Upper lobe of left lung (tissue), 4 donors: ENCODE measurements at regions not wholly inside any gene's neighbourhood (a gene's known extent, or its start where the extent isn't known, plus 50 kb on each side); places are given as distances from the start of the nearest gene placed in this dataset.

Experiments
- CTCF ChIP-seq, 6 experiments: fragments of 450-650 bp in 4 of 6; fragments of 200-600 bp in 2 of 6; sonication (generic) in 2 of 6; IDR thresholded peaks; one replicate each; pipeline ENCODE4 v1.5.1; 2016 to 2019; ENCODE audit warnings: antibody characterized with exemption in 6 of 6
- EP300 ChIP-seq, 4 donors: sonication (generic); formaldehyde crosslinking; IDR thresholded peaks; one replicate each; pipeline ENCODE4 v1.5.1; 2017; ENCODE audit warnings: antibody characterized with exemption in 4 of 4, control low read depth in 2 of 4
- POLR2A ChIP-seq, 4 donors: fragments of 450-650 bp; IDR thresholded peaks; one replicate each; pipeline ENCODE4 v1.5.1; 2016 to 2017; ENCODE audit warnings: antibody characterized with exemption in 4 of 4, mild to moderate bottlenecking in 2 of 4
- POLR2AphosphoS5 ChIP-seq, 2 donors: sonication (generic); formaldehyde crosslinking; IDR thresholded peaks; one replicate each; pipeline ENCODE4 v1.5.1; 2017; ENCODE audit warnings: antibody characterized with exemption in 2 of 2

DNA sequence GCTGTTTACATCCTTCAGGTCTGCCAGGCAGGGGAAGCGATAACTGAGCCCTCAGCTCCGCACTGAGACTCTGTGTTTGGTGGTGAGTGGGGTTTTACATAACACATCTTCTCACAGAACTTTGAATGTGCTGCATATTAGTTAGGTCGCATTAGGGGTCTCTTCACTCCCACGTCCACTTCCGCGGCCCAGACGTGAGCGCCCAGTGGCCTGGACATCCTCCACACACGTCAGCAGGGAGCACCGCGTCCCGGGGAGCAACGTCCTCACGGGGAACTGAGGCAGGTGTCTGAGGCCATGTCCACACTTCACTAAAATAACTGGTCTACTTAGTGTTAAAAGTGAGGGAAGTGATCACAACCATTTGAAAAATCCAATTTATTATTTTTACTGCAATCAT is 100.4 kb upstream of the SATB2 start:
- no peak for TF ChIP-seq POLR2AphosphoS5 (IDR thresholded peaks at IDR 0.05)
- TF ChIP-seq CTCF (IDR thresholded peaks at IDR 0.05): no peak
- no peak for TF ChIP-seq POLR2A (IDR thresholded peaks at IDR 0.05)
- no peak for TF ChIP-seq EP300 (IDR thresholded peaks at IDR 0.05)
